ENCODE measurements at regions not wholly inside any gene's neighbourhood (a gene's known extent, or its start where the extent isn't known, plus 50 kb on each side); places are given as distances from the start of the nearest gene placed in this dataset.
A peak's percentile ranks its signal among the peaks of the same experiment; 100 is the strongest.

DNA sequence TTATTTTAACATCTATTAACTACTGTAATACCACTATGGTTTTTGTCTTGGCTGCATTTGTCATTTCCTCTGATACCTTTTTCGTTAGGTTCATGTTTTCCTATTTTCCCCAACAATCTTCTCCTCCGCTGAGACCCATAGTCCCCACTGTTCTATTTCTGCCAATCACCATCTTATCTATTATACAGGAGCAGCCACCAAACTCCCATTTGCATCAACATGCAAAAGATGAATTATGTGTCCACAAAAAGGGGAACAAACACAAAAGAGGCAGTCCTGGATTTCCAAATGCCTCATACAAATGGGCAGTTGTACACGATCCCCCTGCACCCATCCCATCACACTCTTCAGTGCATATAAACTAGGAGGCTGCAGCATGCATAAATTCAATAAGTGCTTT is 121.7 kb upstream of the MYLIP start:
- TF ChIP-seq, protein P1, sequence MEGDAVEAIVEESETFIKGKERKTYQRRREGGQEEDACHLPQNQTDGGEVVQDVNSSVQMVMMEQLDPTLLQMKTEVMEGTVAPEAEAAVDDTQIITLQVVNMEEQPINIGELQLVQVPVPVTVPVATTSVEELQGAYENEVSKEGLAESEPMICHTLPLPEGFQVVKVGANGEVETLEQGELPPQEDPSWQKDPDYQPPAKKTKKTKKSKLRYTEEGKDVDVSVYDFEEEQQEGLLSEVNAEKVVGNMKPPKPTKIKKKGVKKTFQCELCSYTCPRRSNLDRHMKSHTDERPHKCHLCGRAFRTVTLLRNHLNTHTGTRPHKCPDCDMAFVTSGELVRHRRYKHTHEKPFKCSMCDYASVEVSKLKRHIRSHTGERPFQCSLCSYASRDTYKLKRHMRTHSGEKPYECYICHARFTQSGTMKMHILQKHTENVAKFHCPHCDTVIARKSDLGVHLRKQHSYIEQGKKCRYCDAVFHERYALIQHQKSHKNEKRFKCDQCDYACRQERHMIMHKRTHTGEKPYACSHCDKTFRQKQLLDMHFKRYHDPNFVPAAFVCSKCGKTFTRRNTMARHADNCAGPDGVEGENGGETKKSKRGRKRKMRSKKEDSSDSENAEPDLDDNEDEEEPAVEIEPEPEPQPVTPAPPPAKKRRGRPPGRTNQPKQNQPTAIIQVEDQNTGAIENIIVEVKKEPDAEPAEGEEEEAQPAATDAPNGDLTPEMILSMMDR (IDR thresholded peaks at IDR 0.05), result no peak
- intact Hi-C loops (cut with DNase I), result no loop called here
- Histone ChIP-seq H3K4me1 (peaks cover 10% of the 10 kb centered on the region), H3K4me3 (no peak overlapping the region), H3K9me3 (no peaks in the 10 kb centered on the region), H3K27me3 (ENCODE audit: insufficient read depth in 3 of 3, low read length in 2 of 3) (no peaks in the 10 kb centered on the region), H3K27ac (no peak overlapping the region), H3K36me3 (ENCODE audit: insufficient read depth in 1 of 2, low read depth in 1 of 2) (no peaks in the 10 kb centered on the region)
- ATAC-seq (no peak), DNase-seq (no peak)
- WGBS, 3 donors, result 78 to 85% (median 80%) methylated on average over 3 of the region's 3 CpGs

DNA sequence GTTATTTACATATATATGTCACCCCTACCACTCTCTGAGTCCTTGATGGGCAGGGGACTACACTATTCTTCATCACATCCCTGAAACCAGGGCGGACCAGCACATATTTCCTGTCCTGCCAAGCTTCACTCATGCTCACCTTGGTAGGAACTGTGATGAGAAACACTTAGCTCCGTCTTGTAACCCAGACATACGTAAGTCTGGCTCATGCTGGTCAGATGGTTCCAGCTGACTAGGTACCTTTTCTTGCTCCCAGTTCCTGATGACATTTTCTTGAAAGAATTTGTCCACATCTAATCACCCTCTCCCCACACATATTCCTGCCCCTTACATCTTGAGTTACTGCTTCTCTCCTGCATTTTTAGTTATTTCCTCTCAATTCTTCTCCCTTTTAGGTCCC is 122.2 kb upstream of the MYLIP start:
- no peak for DNase-seq
- peaks cover 10% of the 10 kb centered on the region for H3K4me1 ChIP-seq
- WGBS, 3 donors, result 85 to 96% (median 91%) methylated on average over 3 of the region's 3 CpGs
- H3K9me3 ChIP-seq, result no peaks in the 10 kb centered on the region
- intact Hi-C loops (cut with DNase I), result no loop called here
- no peak overlapping the region for H3K27ac ChIP-seq
- ATAC-seq, result no peak
- no peaks in the 10 kb centered on the region for H3K36me3 ChIP-seq (ENCODE audit: insufficient read depth in 1 of 2, low read depth in 1 of 2)
- TF ChIP-seq, protein P1 (IDR thresholded peaks at IDR 0.05), result no peak
- no peak overlapping the region for H3K4me3 ChIP-seq
- no peaks in the 10 kb centered on the region for H3K27me3 ChIP-seq (ENCODE audit: insufficient read depth in 3 of 3, low read length in 2 of 3)

DNA sequence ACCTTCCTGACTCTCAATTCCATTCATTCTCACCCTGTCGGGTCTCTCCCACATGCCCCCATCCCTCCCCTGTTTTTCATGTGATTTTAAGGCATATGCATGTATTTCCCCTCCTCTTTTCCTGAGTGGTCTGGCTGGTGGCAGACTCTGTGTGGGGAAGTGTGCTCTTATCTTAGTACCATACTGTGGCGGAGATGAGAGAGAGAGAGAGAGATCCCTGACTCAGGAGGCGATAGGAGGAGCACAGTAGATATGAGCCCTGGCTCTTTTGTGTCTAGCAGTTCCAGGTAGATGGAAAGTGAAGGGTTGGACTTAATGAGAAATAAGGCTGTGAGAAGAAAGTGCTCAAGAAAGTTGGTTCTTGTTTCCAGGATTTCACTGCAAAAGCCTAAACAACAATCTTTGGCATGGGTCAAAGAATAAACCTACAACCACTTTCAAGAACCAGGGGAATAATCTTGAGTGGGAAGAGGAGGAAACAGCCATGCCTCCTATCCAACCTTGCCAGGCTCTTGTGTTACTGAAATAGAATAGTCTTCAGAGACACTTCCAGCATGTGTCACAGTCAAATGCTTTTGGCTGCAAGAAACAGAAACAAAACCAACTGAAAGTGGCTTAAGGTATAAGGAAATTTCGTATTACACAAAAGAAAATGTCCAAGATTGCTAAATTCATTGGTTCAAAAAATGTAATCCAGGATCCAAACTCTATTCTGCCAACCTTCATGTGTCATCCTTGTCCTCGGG is 123.8 kb upstream of the MYLIP start:
- Histone ChIP-seq H3K4me1 (peaks cover 10% of the 10 kb centered on the region), H3K9me3 (no peaks in the 10 kb centered on the region), H3K36me3 (ENCODE audit: insufficient read depth in 1 of 2, low read depth in 1 of 2) (no peaks in the 10 kb centered on the region), H3K4me3 (no peak overlapping the region), H3K27ac (no peak overlapping the region), H3K27me3 (ENCODE audit: insufficient read depth in 3 of 3, low read length in 2 of 3) (no peaks in the 10 kb centered on the region)
- DNase-seq (no peak), ATAC-seq (peak in 3 of 4 donors; percentile 68 to 86 (median 74))
- TF ChIP-seq, protein P1 (IDR thresholded peaks at IDR 0.05), result no peak
- WGBS, 3 donors, result 53 to 73% (median 68%) methylated on average over 5 of the region's 5 CpGs
- intact Hi-C loops (cut with DNase I), result no loop called here

DNA sequence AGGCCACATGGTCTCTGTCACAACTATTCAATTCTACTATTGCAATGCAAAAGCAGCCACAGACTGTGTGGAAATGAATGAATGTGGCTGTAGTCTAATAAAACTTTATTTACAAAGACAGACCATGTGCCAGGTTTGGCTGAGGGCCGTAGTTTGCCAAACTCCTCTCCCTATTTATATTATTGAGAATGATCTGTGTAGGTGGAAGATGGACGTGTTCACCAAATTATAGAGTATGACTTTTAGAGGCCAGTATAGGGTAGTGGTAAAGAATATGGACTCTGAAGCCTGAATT is 125.7 kb upstream of the MYLIP start:
- no peak overlapping the region for H3K4me3 ChIP-seq
- no peak overlapping the region for H3K27ac ChIP-seq
- H3K36me3 ChIP-seq (ENCODE audit: insufficient read depth in 1 of 2, low read depth in 1 of 2), result no peaks in the 10 kb centered on the region
- peaks cover 10% of the 10 kb centered on the region for H3K4me1 ChIP-seq
- no peaks in the 10 kb centered on the region for H3K9me3 ChIP-seq
- TF ChIP-seq, protein P1 (IDR thresholded peaks at IDR 0.05), result no peak
- DNase-seq (no peak), ATAC-seq (no peak)
- intact Hi-C loops (cut with DNase I), result no loop called here
- WGBS, 3 donors, result 89 to 98% (median 96%) methylated on average over 2 of the region's 2 CpGs
- H3K27me3 ChIP-seq (ENCODE audit: insufficient read depth in 3 of 3, low read length in 2 of 3), result no peaks in the 10 kb centered on the region
